Osteoblast (primary cell): ENCODE measurements at regions not wholly inside any gene's neighbourhood (a gene's known extent, or its start where the extent isn't known, plus 50 kb on each side); places are given as distances from the start of the nearest gene placed in this dataset.

Source experiments
- DNase-seq: peaks from one replicate; pipeline ENCODE4 v3.0.0; 2011; ENCODE audit warnings: low spot score, mixed read lengths; ENCODE audit not compliant: insufficient read length; ENCODE audit errors: missing footprints
- H2AFZ ChIP-seq: 2 replicates; pipeline ENCODE4 v1.6.0; 2011; ENCODE audit warnings: mild to moderate bottlenecking, low read length
- H3K27ac ChIP-seq: 2 replicates; pipeline ENCODE4 v1.5.1; 2011; ENCODE audit warnings: mild to moderate bottlenecking, low read depth, low read length, moderate library complexity
- H3K27me3 ChIP-seq: 2 replicates; pipeline ENCODE4 v1.6.0; 2012; ENCODE audit warnings: mild to moderate bottlenecking, control low read depth, inconsistent platforms, low read length, moderate library complexity; ENCODE audit not compliant: insufficient read depth
- H3K36me3 ChIP-seq: 2 replicates; pipeline ENCODE4 v1.5.1; 2011; ENCODE audit warnings: mild to moderate bottlenecking, low read length, control low read depth, moderate library complexity; ENCODE audit not compliant: insufficient read depth
- H3K4me1 ChIP-seq: 2 replicates; pipeline ENCODE4 v1.5.1; 2011; ENCODE audit warnings: mild to moderate bottlenecking, low read length, control low read depth, moderate library complexity; ENCODE audit not compliant: insufficient read depth
- H3K4me2 ChIP-seq: 2 replicates; pipeline ENCODE4 v1.6.0; 2011; ENCODE audit warnings: mild to moderate bottlenecking, low read length; ENCODE audit not compliant: insufficient read depth
- H3K4me3 ChIP-seq: fragments of 200-600 bp; sonication (generic); 3 replicates; pipeline ENCODE4 v1.5.1; 2012; ENCODE audit warnings: mild to moderate bottlenecking, low read length, inconsistent platforms; ENCODE audit not compliant: insufficient read depth
- H3K79me2 ChIP-seq: 2 replicates; pipeline ENCODE4 v1.6.0; 2012; ENCODE audit warnings: mild to moderate bottlenecking, low read length, control low read depth, inconsistent platforms; ENCODE audit not compliant: insufficient read depth
- H3K9me3 ChIP-seq: 2 replicates; pipeline ENCODE4 v1.5.1; 2011; ENCODE audit warnings: low read depth, low read length, control low read depth
- H4K20me1 ChIP-seq: 2 replicates; pipeline ENCODE4 v1.6.0; 2012; ENCODE audit warnings: mild to moderate bottlenecking, low read length, control low read depth; ENCODE audit not compliant: insufficient read depth
- CTCF ChIP-seq: IDR thresholded peaks from 2 replicates; pipeline ENCODE4 v1.5.1; 2011; ENCODE audit warnings: mild to moderate bottlenecking, low read depth, low read length, moderate library complexity; ENCODE audit errors: extremely low read depth

- H3K9me3 ChIP-seq: no peaks in the 10 kb centered on the region
- no peak for TF ChIP-seq CTCF
- H4K20me1 ChIP-seq: no peaks in the 10 kb centered on the region
- no peaks in the 10 kb centered on the region for H3K79me2 ChIP-seq
- no peak overlapping the region for H3K4me2 ChIP-seq
- no peaks in the 10 kb centered on the region for H3K36me3 ChIP-seq
- H3K4me3 ChIP-seq: no peak overlapping the region
- H3K27ac ChIP-seq: no peak overlapping the region
- no peak for DNase-seq
- H2AFZ ChIP-seq: no peak overlapping the region
- H3K4me1 ChIP-seq: no peaks in the 10 kb centered on the region
- H3K27me3 ChIP-seq: no peaks in the 10 kb centered on the region
Observed at GRCh38 chr16:13628156-13628555, 291.8 kb upstream of the ERCC4 start.

DNA sequence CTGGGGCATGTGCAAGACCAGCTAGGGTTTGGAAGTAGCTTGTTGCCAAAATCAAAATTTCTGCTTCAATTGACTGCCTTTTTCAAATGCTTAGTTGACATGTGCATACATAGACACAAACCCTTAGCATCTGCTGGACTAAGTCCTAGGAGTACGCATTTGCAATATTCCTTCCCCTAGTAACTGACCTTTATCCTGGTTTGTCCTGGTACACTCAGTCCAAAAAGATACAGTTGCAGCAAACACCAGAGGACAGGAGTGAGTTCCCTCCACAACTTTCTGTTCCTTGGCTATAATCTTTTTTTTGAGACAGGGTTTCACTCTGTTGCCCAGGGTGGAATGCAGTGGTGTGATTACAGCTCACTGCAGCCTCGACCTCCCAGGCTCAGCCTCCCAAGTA lies 290.2 kb upstream of the ERCC4 start:
- Histone ChIP-seq H3K36me3 (no peaks in the 10 kb centered on the region), H2AFZ (no peak overlapping the region), H3K27ac (no peak overlapping the region), H3K27me3 (no peaks in the 10 kb centered on the region), H3K9me3 (no peaks in the 10 kb centered on the region), H3K4me3 (no peak overlapping the region), H3K4me2 (no peak overlapping the region), H4K20me1 (no peaks in the 10 kb centered on the region), H3K4me1 (no peaks in the 10 kb centered on the region), H3K79me2 (no peaks in the 10 kb centered on the region)
- no peak for TF ChIP-seq CTCF
- no peak for DNase-seq

DNA sequence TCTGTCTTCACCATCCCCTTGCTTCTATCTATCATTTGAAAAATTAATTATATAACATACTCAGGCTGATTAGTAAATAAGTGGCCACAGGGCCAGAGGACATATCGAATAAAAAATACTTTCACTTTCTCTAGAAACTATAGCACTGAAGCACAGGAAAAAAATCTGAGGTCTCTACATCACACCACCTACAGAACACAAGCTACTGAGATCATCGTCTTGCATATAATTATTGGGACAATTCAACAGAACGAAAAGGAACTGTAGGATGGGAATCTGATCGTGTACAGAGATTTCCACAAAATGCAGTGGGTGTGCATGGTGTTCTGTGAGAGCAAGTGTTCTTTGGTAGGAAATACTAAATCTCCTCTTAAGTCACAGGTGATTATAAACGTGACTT lies 289.6 kb upstream of the ERCC4 start:
- Histone ChIP-seq H4K20me1 (no peaks in the 10 kb centered on the region), H3K4me1 (no peaks in the 10 kb centered on the region), H3K27me3 (no peaks in the 10 kb centered on the region), H3K4me2 (no peak overlapping the region), H2AFZ (no peak overlapping the region), H3K4me3 (no peak overlapping the region), H3K79me2 (no peaks in the 10 kb centered on the region), H3K9me3 (no peaks in the 10 kb centered on the region), H3K36me3 (no peaks in the 10 kb centered on the region), H3K27ac (no peak overlapping the region)
- no peak for DNase-seq
- TF ChIP-seq CTCF: no peak

DNA sequence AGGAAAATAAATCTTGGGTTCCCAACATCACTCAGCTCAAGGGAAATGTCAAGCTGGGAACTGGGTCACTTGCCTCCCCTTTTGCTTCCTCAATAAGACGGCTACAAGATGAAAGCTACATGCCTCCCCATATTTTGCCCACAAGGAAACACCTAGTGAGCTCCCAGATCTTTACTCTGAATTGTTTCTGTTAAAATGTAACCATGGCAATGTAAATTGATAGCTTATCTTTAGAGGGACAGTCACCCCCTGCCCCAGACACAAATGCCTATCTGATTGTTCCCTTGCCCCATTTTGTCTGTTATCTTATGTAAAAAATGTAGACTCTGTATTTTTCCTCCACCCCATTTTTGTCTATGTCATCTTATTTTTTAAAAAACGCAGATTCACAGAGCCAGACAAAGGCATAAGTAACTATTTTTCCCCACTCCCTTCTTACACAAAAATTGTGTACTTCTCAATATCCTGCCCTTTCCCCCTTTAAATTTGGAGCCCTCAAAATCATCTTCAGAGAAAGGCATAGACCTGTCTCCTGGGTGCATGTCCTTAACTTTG lies 288.7 kb upstream of the ERCC4 start:
- no peak for TF ChIP-seq CTCF

More for the DNA sequence above, 288.7 kb upstream of the ERCC4 start:
- Histone ChIP-seq H2AFZ (no peak overlapping the region), H4K20me1 (no peaks in the 10 kb centered on the region), H3K4me3 (no peak overlapping the region), H3K79me2 (no peaks in the 10 kb centered on the region), H3K27ac (no peak overlapping the region), H3K27me3 (no peaks in the 10 kb centered on the region), H3K4me2 (no peak overlapping the region), H3K36me3 (no peaks in the 10 kb centered on the region), H3K4me1 (no peaks in the 10 kb centered on the region), H3K9me3 (no peaks in the 10 kb centered on the region)
- no peak for DNase-seq
